ENCODE measurements at regions not wholly inside any gene's neighbourhood (a gene's known extent, or its start where the extent isn't known, plus 50 kb on each side); places are given as distances from the start of the nearest gene placed in this dataset.

GRCh38 chr2:240224676-240225075 is 84.2 kb upstream of the OTOS start:
- TF ChIP-seq, protein P1, sequence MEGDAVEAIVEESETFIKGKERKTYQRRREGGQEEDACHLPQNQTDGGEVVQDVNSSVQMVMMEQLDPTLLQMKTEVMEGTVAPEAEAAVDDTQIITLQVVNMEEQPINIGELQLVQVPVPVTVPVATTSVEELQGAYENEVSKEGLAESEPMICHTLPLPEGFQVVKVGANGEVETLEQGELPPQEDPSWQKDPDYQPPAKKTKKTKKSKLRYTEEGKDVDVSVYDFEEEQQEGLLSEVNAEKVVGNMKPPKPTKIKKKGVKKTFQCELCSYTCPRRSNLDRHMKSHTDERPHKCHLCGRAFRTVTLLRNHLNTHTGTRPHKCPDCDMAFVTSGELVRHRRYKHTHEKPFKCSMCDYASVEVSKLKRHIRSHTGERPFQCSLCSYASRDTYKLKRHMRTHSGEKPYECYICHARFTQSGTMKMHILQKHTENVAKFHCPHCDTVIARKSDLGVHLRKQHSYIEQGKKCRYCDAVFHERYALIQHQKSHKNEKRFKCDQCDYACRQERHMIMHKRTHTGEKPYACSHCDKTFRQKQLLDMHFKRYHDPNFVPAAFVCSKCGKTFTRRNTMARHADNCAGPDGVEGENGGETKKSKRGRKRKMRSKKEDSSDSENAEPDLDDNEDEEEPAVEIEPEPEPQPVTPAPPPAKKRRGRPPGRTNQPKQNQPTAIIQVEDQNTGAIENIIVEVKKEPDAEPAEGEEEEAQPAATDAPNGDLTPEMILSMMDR (conservative IDR thresholded peaks at IDR 0.05): no peak
- no peak for TF ChIP-seq ZFX (IDR thresholded peaks at IDR 0.05)

Data from C4-2B (cell line).